Ammon's horn (tissue), 1 donor: ENCODE measurements at regions not wholly inside any gene's neighbourhood (a gene's known extent, or its start where the extent isn't known, plus 50 kb on each side); places are given as distances from the start of the nearest gene placed in this dataset.
"Not testable (repeated sequence)": the region's sequence is repeated elsewhere in the genome, so short reads cannot be mapped to it uniquely, and the experiment has no call there.

Experiments used
- DNase-seq: peaks from one replicate; pipeline ENCODE4 v3.0.0-alpha.2; 2016; ENCODE audit warnings: low spot score

DNA sequence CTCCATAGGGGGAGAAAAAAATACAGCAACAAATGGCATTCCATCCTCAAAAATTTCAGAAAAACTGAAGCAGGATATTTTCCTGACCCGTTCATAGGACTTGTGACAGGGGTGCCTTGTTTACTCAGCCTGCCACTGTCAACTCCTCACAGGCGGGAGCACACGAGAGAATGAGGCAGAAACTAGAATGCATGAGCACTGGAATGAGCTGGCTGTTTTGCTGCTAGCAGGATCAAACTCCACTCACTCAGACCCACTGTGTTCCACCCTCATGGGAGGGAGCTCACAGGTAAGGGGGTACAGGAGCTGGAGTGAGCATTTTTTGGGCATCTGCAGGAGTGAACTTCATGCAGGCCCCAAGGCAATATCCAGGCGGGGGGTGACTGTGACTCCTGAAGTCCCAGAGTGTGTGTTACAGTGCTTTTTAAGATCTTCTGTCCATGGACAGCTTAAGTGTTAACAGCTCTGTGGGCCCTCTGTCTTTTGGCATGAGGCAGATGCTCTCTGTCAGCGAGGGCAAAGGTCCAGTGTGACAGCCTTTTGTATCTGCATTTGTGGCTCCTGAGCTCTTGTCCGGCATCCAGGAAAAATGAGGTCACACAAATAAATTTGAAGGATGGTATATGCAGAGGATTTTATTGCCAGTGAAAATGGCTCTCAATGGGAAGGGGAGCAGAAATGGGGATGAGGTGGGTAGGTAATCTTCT lies 905.7 kb upstream of the TENM4 start:
- no peak for DNase-seq

- DNase-seq, result no peak
Measured at GRCh38 chr11:80343436-80343835, 902.6 kb upstream of the TENM4 start.

- DNase-seq, result no peak
Measured at GRCh38 chr11:80338231-80338630, 897.4 kb upstream of the TENM4 start.

GRCh38 chr11:80331694-80332093 lies 890.9 kb upstream of the TENM4 start:
- no peak for DNase-seq

DNA sequence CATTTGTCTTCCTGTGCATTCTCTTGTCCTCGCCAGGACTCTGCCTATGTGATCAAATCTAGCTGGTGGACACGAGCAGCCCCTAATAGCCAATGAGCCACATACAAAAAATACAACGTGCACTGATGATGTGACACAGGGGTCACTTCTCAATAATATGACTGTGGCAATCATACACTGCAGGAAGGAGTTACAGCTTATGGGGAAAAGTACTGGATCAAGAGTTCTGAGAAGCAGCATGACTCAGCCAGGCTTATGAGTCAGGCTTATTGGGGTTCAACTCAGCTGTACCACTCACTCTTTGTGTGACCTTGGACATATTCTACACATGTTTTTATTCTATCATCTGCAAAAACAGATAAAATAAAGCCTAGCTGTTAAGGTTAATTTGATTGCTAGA lies 889.4 kb upstream of the TENM4 start:
- DNase-seq, result no peak

DNA sequence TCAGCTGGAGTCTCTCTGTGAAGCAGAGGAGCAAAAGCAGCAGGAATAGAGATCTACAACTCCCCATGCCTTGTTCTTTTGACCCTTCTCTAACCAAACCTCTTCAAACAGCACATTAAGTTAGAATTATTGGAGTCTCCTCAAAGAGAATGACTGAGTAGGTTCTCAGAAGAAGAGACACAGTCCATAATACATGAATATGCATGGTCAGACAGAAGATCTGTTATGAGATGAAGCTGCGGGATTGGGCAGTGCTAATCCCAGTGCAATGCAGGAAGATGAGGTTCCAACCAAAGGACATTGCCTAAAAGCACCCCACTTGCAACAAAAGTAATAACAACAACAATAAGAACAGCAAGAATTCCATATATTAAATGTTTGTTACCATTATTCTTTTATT lies 887.9 kb upstream of the TENM4 start:
- no peak for DNase-seq

DNA sequence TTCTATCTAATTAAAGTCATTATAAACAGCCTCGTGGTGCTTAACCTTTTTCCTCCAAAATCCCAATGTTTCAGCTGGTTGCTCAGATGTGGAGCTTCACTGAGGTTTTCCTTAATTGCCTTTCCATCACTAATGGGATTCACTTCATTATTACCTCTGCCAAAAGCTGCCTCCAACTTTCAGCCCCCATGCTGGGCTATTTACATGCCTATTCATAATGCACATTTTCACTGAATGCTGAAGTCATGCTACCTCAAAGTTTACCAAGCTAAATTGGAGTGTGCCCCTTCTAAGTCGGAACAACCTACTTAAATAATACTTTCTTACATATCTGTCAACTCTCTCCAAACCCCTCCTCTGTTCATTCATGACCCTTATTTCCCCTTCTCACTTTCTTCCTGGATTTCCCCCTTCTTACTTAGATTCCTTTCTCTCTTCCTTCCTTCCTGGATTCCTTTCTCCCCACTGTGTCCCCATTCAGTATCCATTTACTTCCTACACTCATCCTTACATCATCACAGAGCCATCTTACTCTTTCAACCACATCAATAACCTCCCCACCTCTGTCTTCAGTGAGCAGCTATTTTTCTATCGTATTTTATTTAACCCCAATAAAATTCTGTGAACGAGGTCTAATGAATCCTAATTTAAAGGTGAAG lies 887.3 kb upstream of the TENM4 start:
- no peak for DNase-seq

- no peak for DNase-seq
Measured at GRCh38 chr11:80321786-80322185, 881.0 kb upstream of the TENM4 start.

GRCh38 chr11:80320765-80321164 lies 879.9 kb upstream of the TENM4 start:
- DNase-seq, result peak; percentile 9

- DNase-seq, result no peak
Measured at GRCh38 chr11:80320226-80320625, 879.4 kb upstream of the TENM4 start.

DNA sequence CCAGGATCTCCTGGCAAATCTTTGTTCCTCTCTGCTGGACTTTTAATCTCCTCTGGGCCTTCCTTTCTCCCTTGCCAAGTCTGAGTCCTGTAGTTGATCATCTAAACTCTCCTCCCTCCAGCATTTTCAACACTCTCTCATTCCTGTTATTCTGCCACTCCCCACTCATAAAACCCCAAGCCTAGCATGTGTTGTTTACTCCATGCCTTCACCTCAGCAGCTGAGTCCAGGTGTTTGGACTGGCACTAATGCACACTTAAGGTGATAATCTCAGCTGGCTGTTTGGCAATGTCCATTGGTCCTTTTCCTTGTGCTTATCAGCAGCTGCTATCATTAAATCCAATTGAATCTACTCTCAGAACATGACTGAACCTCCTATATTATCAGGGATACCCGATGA lies 876.8 kb upstream of the TENM4 start:
- no peak for DNase-seq

DNA sequence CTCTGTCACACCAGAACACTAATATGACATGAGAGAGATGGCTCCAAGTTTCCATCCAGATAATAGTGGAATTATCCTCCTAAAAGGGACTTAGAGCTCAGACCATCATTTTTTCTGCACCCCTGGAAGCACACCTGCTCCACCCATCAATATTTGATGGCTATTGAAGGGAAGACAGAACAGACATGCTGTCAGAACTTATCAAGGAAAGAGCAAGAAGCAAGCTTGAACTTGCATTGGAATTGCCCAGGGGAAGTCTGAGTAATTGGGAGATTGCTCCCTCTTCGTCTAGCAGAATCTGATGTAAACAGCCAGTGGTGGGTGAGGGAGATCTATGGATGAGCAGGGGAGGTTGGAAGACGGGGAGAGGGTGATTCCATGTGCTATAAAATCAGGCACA lies 874.4 kb upstream of the TENM4 start:
- no peak for DNase-seq

GRCh38 chr11:80309301-80309700 lies 868.5 kb upstream of the TENM4 start:
- no peak for DNase-seq

GRCh38 chr11:80307676-80308075 lies 866.8 kb upstream of the TENM4 start:
- no peak for DNase-seq

GRCh38 chr11:80297858-80298632 lies 857.2 kb upstream of the TENM4 start:
- no peak for DNase-seq

- DNase-seq, result no peak
Measured at GRCh38 chr11:80293293-80293692, 852.5 kb upstream of the TENM4 start.

- DNase-seq, result no peak
Measured at GRCh38 chr11:80284946-80285785, 844.3 kb upstream of the TENM4 start.

- no peak for DNase-seq
Measured at GRCh38 chr11:80282643-80283042, 841.8 kb upstream of the TENM4 start.

DNA sequence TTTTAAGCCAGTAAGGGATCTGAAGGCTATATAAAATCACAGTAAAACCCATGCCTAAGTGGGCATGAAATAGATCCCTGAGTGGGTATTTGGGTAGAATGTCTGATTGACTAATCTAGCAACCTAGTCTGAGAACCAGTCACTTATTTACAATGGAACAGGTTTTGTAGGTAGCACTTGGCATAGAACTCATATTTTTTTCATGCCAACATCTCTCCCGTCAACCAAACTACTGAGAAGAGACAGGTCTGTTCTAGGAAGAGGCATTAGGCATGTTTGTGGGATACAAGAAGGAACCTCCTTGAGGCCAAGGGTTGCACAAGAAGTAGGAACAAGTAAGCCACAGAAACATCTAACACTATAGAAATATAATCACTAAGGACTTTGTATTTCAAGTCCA lies 840.4 kb upstream of the TENM4 start:
- no peak for DNase-seq

- DNase-seq, result peak; percentile 29
Measured at GRCh38 chr11:80280737-80281136, 839.9 kb upstream of the TENM4 start.

DNA sequence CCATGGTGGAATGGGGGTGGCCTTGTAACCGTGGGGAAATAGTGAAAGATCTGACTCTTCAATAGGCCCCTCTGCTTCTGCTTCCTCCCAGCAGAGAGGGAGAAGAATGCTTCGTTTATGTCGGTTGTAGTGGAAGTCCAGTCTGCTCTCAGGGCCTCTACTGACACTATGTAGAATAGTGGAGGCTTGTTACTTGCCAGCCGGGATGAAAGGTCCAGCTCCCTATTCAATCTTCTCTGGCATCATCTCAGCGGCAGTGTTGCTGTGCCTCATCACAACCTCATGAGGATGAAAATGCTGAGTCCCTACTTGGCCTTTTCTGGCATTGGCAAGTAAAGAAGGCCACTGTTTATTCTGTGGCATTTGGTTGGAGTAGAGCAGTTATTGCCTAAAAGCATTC lies 820.9 kb upstream of the TENM4 start:
- peak; percentile 41 for DNase-seq

- DNase-seq, result not testable (repeated sequence)
Measured at GRCh38 chr11:80257319-80258015, 816.6 kb upstream of the TENM4 start.
